Peyer's patch (tissue), 4 donors: ENCODE measurements at regions not wholly inside any gene's neighbourhood (a gene's known extent, or its start where the extent isn't known, plus 50 kb on each side); places are given as distances from the start of the nearest gene placed in this dataset.

Source experiments
- DNase-seq, 3 donors: peaks; one replicate each; pipeline ENCODE4 v3.0.0-alpha.2; 2017 to 2019
- H3K27ac ChIP-seq, 4 donors: fragments of 200-600 bp; sonication (generic); one replicate each; pipeline ENCODE4 v1.5.1; 2016 to 2019
- H3K27me3 ChIP-seq, 2 donors: fragments of 200-600 bp; sonication (generic); one replicate each; pipeline ENCODE4 v1.5.1; 2019
- H3K36me3 ChIP-seq, 3 donors: fragments of 200-600 bp; sonication (generic); one replicate each; pipeline ENCODE4 v1.5.1; 2016 to 2019
- H3K4me1 ChIP-seq, 4 donors: fragments of 200-600 bp; sonication (generic); one replicate each; pipeline ENCODE4 v1.5.1; 2016 to 2019
- H3K4me3 ChIP-seq, 4 donors: fragments of 200-600 bp; sonication (generic); 1 replicate in 3 of 4; 2 replicates in 1 of 4; pipeline ENCODE4 v1.5.1; 2016 to 2019; ENCODE audit warnings: mild to moderate bottlenecking in 1 of 4
- H3K9me3 ChIP-seq, 4 donors: fragments of 200-600 bp; sonication (generic); one replicate each; pipeline ENCODE4 v1.5.1; 2016 to 2019; ENCODE audit warnings: mild to moderate bottlenecking in 1 of 4
- POLR2A ChIP-seq, 2 donors: fragments of 450-650 bp; IDR thresholded peaks; one replicate each; pipeline ENCODE4 v1.5.1; 2017; ENCODE audit warnings: antibody characterized with exemption in 2 of 2, mild to moderate bottlenecking in 2 of 2, moderate library complexity in 2 of 2
- TF ChIP-seq, protein P1 (sequence below), 6 experiments: fragments of 450-650 bp in 4 of 6; fragments of 200-600 bp in 2 of 6; sonication (generic) in 1 of 6; IDR thresholded peaks; one replicate each; pipeline ENCODE4 v1.5.1; 2017 to 2019; ENCODE audit warnings: antibody characterized with exemption in 6 of 6, mild to moderate bottlenecking in 3 of 6, moderate library complexity in 1 of 6

DNA sequence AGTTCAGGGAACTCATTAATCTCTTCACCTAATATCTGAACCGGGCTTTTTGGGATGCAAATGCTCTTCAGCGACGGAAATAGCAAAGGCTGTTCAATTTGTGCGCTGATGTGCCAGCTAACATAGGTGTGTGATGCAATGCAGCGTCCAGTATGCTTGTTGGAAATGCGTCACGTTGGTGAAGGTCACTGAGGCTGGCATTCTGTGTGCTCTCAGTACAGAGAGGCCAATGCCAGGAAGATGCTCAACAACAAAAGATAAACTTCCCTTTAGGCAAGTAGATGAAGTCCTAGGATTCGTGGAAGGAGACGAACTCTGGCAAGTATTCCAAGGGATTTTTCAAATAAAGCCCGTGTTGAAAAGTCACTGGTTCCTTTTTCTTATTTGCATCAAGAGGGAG is 649.5 kb upstream of the MKI67 start:
- TF ChIP-seq, protein P1, sequence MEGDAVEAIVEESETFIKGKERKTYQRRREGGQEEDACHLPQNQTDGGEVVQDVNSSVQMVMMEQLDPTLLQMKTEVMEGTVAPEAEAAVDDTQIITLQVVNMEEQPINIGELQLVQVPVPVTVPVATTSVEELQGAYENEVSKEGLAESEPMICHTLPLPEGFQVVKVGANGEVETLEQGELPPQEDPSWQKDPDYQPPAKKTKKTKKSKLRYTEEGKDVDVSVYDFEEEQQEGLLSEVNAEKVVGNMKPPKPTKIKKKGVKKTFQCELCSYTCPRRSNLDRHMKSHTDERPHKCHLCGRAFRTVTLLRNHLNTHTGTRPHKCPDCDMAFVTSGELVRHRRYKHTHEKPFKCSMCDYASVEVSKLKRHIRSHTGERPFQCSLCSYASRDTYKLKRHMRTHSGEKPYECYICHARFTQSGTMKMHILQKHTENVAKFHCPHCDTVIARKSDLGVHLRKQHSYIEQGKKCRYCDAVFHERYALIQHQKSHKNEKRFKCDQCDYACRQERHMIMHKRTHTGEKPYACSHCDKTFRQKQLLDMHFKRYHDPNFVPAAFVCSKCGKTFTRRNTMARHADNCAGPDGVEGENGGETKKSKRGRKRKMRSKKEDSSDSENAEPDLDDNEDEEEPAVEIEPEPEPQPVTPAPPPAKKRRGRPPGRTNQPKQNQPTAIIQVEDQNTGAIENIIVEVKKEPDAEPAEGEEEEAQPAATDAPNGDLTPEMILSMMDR (IDR thresholded peaks at IDR 0.05): no peak
- TF ChIP-seq POLR2A (IDR thresholded peaks at IDR 0.05): no peak
- Histone ChIP-seq H3K36me3 (no peaks in the 10 kb centered on the region), H3K9me3 (no peaks in the 10 kb centered on the region), H3K27me3 (no peaks in the 10 kb centered on the region), H3K4me1 (no peaks in the 10 kb centered on the region), H3K4me3 (no peak overlapping the region), H3K27ac (no peak overlapping the region)
- DNase-seq: no peak

DNA sequence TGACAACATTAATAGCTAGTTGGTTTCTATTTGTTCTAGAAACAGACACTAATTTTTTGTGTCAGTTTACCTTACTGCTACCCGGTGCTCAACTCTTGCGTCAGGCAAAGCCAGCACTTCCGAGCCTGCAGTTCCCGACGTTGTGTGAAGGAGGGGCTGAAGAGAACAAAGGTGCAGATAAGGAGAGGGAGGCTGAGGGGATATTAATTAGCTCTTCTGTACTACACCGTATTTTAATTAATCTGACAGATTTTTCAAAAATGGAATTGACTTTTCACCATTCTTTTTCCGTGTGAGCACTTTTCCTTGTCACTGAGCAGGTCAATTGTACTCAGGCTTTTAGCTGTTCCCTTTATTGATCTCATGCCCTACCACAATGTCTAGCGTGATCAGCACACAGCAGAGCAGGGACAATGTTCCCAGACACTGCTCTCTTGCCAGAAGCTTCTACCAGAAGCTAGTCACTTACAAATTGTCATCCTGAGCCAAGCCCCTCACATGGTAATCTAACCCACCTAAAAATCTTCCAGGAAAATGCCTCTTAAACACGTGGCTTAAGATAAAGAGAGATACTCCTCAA is 650.5 kb upstream of the MKI67 start:
- no peak for DNase-seq
- no peaks in the 10 kb centered on the region for H3K4me1 ChIP-seq
- H3K36me3 ChIP-seq: no peaks in the 10 kb centered on the region
- H3K9me3 ChIP-seq: no peaks in the 10 kb centered on the region
- H3K27ac ChIP-seq: no peak overlapping the region
- H3K27me3 ChIP-seq: no peaks in the 10 kb centered on the region
- TF ChIP-seq POLR2A (IDR thresholded peaks at IDR 0.05): no peak
- TF ChIP-seq, protein P1 (IDR thresholded peaks at IDR 0.05): no peak
- H3K4me3 ChIP-seq: no peak overlapping the region

DNA sequence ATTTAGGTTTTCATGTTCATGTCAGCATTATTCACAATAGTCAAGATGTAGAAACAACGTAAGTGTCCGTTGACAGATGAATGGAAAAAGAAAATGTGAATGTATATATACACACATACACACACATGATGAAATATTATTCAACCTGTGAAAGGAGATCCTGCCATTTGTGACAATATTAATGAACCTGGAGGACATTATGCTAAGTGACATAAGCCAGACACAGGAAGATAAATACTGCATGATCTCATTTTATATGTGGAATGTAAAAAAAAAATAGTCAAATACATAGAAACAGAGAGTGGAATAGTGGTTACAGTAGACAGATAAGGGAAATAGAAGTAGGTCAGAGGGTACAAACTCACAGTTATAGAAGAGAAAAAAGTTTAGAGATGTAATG is 651.1 kb upstream of the MKI67 start:
- no peak for DNase-seq
- no peaks in the 10 kb centered on the region for H3K36me3 ChIP-seq

DNA sequence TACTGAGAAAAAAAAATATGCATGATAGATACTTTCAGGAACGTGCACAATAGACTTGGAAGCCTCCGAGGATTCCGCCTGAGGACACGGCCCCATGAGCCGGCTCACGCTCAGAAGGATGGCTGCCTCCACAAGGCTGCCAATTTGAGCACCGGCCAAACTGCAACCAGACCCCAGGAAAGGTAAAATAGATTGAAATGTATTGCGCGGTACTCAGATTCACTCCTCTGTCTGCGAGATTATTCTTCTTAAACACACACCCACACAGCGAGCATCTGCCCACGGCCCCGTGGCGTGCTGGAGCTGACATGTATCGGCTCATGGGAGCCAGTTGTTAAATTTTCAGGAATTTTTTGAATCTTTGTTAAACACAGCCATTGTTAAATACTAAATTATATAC is 653.2 kb upstream of the MKI67 start:
- H3K4me1 ChIP-seq: no peaks in the 10 kb centered on the region
- no peak overlapping the region for H3K4me3 ChIP-seq
- no peaks in the 10 kb centered on the region for H3K36me3 ChIP-seq
- H3K27ac ChIP-seq: no peak overlapping the region
- no peaks in the 10 kb centered on the region for H3K27me3 ChIP-seq
- DNase-seq: no peak
- no peaks in the 10 kb centered on the region for H3K9me3 ChIP-seq
- TF ChIP-seq POLR2A (IDR thresholded peaks at IDR 0.05): no peak
- TF ChIP-seq, protein P1 (IDR thresholded peaks at IDR 0.05): no peak

More for the DNA sequence above, 651.1 kb upstream of the MKI67 start:
- no peaks in the 10 kb centered on the region for H3K9me3 ChIP-seq
- no peaks in the 10 kb centered on the region for H3K4me1 ChIP-seq
- H3K27me3 ChIP-seq: no peaks in the 10 kb centered on the region
- TF ChIP-seq, protein P1 (IDR thresholded peaks at IDR 0.05): no peak
- TF ChIP-seq POLR2A (IDR thresholded peaks at IDR 0.05): no peak
- no peak overlapping the region for H3K27ac ChIP-seq
- no peak overlapping the region for H3K4me3 ChIP-seq

DNA sequence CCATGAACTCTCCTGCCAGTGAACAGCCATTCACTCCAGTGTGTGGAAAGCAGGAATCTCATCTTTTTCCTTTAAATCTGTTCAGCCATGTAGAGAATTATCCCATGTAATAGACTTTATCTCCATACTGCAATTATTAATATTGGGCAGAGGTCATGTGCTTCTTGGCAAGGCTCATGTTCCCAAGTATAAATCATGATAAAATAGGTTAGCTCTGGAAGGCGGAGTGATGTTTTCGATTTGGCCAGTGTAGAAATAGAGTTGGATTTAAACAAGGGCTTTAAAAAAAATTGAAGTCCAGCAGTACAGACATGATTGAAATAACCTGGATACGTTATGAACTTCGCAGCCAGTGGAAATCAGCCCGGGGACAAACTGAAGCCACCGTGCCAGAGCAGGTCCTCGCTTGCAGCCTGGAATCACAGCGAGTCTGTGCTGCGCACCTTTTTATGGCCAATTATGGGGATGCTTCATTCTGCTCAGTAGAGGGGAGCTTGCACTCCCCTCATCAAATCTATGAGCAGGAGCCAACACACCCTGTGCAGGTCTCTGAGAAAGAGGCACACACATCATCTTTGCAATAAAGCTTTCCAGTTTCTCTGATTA is 654.0 kb upstream of the MKI67 start:
- Histone ChIP-seq H3K9me3 (no peaks in the 10 kb centered on the region), H3K4me1 (no peaks in the 10 kb centered on the region), H3K4me3 (no peak overlapping the region), H3K36me3 (no peaks in the 10 kb centered on the region), H3K27ac (no peak overlapping the region), H3K27me3 (no peaks in the 10 kb centered on the region)
- TF ChIP-seq, protein P1 (IDR thresholded peaks at IDR 0.05): no peak
- no peak for TF ChIP-seq POLR2A (IDR thresholded peaks at IDR 0.05)
- DNase-seq: no peak
